ENCODE measurements at regions not wholly inside any gene's neighbourhood (a gene's known extent, or its start where the extent isn't known, plus 50 kb on each side); places are given as distances from the start of the nearest gene placed in this dataset.
"Not testable (repeated sequence)": the region's sequence is repeated elsewhere in the genome, so short reads cannot be mapped to it uniquely, and the experiment has no call there.

DNA sequence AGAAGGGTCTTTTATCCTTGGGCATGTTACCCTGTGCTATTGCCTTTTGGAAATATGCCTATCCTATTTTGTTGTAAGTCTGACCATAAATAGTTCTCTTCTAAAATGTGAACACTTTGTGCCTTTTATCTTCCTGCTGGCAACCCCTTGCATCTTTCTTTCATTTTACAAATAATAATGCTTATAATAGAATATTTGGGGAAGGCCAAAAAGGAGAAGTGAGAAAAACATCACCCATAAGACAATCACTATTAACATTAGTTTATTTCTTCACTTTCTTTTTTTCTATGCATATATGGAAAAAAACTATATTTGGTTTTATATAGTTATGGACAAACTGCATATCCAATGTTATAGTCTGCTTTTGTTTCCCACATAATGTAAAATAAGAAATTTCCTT is 64.9 kb upstream of the GBA3 start:
- not testable (repeated sequence) for DNase-seq (ENCODE audit: low read depth in 4 of 4, low spot score in 2 of 4)

DNA sequence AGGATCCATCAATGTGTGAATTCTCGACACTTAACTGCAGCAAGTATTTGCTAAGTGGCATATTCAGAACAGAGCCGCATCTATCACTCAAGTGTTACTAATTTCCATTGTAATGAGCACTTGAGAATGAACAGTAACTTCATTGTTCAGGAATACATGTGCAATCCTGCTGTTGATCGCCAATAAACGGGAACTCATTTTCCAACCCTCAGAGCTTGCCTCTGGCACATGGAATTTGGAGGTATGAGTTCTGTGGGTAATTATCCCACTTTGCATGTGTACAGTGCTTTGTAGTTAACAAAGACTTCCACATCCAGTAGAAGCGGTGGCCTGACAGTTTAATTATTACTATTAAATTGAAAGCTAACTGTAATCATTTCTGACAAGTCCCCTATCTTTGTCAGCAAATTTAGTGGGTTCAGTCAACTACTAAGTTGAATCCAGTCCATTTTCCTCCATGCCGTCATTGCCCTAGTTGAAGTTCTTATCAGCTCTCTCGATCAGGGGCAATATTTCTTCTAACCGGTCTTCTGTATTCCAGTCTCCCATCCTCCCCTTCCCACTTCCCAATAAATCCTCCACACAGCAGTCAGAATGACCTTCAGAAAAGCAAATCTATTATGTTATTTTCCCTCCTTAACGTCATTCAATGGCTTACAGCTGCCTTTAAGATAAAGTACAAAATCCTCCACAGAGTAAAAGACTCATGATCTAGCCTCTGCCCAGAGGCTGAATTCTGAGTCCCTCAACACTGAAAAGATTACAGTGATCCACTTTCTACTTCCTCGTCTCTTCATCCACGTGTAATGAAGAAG is 62.4 kb upstream of the GBA3 start:
- DNase-seq (ENCODE audit: low read depth in 4 of 4, low spot score in 2 of 4): not testable (repeated sequence)

GRCh38 chr4:22631167-22631566 is 61.6 kb upstream of the GBA3 start:
- DNase-seq (ENCODE audit: low read depth in 4 of 4, low spot score in 2 of 4): not testable (repeated sequence)

- DNase-seq (ENCODE audit: low read depth in 4 of 4, low spot score in 2 of 4): no peak
Observed at GRCh38 chr4:22634541-22635181, 58.1 kb upstream of the GBA3 start.

- DNase-seq (ENCODE audit: low read depth in 4 of 4, low spot score in 2 of 4): not testable (repeated sequence)
Observed at GRCh38 chr4:22635182-22635549, 57.6 kb upstream of the GBA3 start.

GRCh38 chr4:22635692-22636091 is 57.0 kb upstream of the GBA3 start:
- no peak for DNase-seq (ENCODE audit: low read depth in 4 of 4, low spot score in 2 of 4)

GRCh38 chr4:22637306-22637705 is 55.4 kb upstream of the GBA3 start:
- DNase-seq (ENCODE audit: low read depth in 4 of 4, low spot score in 2 of 4): no peak
